Activated CD4-positive, alpha-beta T cell treated with anti-CD3 and anti-CD28 coated beads, Interleukin-2, Interleukin-4, amounts not matched to agents 100 ng/mL and 50 ng/mL, durations not matched to agents 16 hours and 8 hours (primary cell): ENCODE measurements at regions not wholly inside any gene's neighbourhood (a gene's known extent, or its start where the extent isn't known, plus 50 kb on each side); places are given as distances from the start of the nearest gene placed in this dataset.
A peak's percentile ranks its signal among the peaks of the same experiment; 100 is the strongest.
"Not testable (repeated sequence)": the region's sequence is repeated elsewhere in the genome, so short reads cannot be mapped to it uniquely, and the experiment has no call there.

Experiments
- DNase-seq: peaks from one replicate; pipeline ENCODE4 v3.0.0-alpha.2; 2020; ENCODE audit warnings: low spot score

DNA sequence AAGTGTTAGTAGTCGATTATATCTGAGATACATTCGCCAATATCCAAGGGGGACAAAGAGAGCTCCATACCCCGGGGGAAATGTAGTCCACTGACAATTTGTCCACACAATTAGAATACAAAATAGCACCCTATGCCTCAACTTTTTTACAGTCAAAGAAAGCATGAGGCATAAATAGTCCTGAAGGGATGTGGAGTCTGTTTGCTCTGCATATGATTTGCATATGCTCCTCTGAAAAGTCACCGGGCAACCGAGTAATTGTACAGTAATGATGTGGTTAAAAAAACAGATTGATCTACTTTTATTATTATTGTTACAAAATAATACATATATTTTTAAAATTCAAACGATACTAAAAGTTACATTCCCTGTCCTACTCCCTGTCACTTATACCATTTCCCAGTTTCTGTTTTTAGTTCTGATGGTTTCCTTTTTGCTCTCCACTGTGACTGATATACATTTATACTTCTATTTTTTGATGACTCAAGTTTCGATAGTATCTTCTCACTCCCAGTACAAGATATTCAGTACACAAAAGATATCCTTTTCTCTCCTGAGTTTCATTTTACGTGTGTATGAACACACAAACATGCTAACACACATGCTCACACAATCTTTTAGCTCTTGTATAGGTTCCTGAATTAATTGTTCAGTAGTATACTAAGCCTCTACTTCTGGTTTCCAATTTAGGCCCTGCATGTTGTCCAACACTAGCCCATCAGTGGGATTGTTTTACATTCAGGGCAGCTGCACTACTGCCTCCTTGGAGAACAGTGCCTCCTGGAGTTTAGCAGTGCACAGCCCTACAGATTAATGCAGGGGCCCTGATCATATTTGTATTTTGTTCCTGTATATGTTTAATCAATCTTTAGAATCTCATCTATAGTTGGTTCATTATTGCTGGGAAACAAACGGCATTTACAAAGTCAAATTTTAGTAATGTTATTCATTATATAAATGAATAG is 130.9 kb downstream of the TES start:
- DNase-seq: no peak

- DNase-seq: peak; percentile 12
Measured at GRCh38 chr7:116342125-116342524, 131.8 kb downstream of the TES start.

- DNase-seq: no peak
Measured at GRCh38 chr7:116347151-116347832, 137.0 kb downstream of the TES start.

DNA sequence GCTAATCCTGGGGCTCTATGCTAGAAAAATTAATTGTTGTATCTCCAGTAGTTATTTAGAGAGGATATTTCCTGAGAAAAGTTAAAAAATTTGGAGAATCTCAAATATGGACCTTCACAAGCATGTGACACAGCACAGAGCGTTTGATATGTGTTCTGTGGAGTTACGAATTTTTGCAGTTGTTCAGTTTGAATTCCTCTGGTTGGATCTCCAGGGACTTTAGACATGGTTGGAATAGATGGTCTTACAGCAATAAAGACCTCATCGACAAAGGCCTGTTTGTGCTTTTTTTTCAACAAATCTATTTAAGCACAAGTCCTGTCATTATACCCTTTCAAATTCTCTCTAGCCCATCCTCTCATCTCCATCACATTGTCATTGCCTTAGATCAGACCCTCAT is 138.0 kb downstream of the TES start:
- no peak for DNase-seq

DNA sequence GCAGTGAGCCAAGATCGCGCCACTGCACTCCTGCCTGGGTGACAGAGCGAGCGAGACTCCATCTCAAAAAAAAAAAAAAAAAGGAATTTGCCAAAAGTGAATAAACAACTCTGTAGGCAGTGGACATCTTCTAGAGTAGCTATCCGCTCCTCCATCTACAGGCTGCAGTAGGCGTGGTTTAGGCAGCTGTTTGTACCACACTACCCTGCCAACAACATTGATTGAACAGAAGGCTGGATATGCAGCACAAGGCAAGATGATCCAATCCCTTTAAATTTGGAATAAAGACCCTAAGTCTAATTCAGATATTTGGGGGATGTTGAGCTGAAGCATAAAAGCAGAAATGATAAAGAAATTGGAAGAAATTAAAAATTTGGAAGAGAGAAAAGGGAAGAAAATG is 141.6 kb downstream of the TES start:
- DNase-seq: no peak

GRCh38 chr7:116353647-116354046 is 143.3 kb downstream of the TES start:
- DNase-seq: no peak

GRCh38 chr7:116354171-116354545 is 143.8 kb downstream of the TES start:
- no peak for DNase-seq

- no peak for DNase-seq
Measured at GRCh38 chr7:116354546-116355423, 144.4 kb downstream of the TES start.

DNA sequence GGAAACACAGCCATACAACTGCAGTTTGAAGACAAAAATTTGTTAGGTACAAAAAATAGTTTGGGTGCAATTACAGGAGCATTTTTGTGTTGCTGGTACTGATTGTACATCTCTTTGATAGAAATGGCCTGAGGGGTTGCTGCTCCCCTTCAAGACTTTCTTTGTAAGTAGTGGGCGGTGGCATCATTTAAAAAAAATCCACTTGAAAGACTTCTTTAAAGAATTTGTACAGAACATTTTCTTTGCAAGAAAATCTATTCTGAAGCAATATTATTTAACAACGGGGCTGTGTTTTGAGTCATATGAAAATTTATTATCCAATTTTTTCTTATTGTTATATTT is 144.1 kb upstream of the CAV2 start:
- DNase-seq: no peak

GRCh38 chr7:116356333-116356965 is 143.1 kb upstream of the CAV2 start:
- no peak for DNase-seq

DNA sequence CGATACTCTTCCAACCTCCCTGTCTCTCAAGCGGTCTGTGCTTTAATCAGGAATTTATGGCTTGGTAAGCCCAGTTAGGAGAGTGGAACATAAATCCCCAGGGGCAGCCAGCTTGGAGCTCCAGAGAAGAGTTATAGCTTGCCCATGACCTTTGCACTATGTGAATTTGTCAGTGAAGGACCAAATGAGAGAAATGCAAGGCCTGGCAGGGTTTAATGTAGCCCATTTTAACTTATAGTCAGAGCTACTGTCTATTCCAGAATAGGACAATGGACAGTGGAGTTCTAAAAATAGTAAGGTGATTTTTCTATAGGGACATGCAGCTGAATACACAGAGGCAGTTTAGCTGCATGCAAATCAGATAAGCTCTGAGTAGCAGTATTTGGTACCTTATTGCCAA is 142.6 kb upstream of the CAV2 start:
- DNase-seq: no peak

DNA sequence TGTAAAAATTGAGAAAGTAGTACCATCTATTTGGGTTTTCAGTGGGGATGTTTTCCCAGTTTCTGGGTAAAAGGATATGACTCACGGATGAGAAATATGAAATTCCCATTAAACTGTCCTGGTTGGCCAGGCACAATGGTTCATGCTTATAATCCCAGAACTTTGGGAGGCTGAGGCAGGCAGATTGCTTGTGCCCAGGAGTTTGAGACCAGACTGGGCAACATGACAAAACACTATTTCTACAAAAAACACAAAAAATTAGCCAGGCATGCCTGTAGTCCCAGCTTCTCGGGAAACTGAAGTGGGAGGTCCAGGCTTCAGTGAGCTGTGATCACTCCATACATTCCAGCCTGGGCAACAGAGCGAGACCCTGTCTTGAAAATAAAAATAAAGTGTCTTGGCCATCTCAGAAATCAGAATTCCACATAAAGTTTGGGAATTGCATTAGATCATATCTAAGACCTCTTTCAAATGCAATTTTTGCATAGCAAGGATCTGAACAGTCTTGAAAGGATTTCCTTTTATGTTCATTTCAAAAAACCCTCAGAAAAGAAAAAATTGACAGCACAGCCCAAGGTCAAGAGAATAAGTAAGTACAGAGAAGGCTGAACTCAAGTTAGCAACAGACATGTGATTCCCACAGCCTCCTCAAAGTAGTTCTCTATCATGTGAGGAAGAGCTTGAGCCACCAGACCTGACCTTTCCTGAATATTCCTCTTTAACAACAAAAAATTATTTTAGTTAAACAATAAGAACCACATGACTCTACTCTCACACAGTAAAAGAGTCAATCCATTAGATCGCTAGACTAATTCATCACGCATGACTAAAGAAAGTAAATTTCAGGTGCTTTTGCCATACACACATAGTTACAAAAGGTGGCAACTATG is 141.5 kb upstream of the CAV2 start:
- DNase-seq: no peak

DNA sequence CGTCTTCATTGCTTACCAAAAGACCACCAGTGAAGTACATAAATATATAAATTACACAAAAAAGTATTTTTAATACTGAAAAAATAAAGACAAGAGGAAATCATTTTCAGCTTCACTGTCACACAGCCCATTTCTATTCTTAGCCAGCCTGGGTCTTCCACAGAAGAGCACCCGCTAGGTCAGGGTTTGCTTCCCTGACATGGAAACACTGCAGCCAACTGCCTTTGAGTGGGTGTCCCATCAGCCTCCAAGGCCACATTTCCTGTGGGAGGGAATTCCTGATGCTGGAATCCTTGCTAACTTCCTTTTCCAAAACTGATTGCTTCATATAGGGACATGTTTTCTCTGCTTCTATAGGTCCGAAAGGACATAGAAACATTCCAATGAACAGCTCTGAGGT is 137.8 kb upstream of the CAV2 start:
- DNase-seq: no peak

GRCh38 chr7:116363637-116364432 is 135.7 kb upstream of the CAV2 start:
- DNase-seq: no peak

GRCh38 chr7:116364469-116364868 is 135.1 kb upstream of the CAV2 start:
- no peak for DNase-seq

GRCh38 chr7:116365797-116366196 is 133.7 kb upstream of the CAV2 start:
- DNase-seq: no peak

DNA sequence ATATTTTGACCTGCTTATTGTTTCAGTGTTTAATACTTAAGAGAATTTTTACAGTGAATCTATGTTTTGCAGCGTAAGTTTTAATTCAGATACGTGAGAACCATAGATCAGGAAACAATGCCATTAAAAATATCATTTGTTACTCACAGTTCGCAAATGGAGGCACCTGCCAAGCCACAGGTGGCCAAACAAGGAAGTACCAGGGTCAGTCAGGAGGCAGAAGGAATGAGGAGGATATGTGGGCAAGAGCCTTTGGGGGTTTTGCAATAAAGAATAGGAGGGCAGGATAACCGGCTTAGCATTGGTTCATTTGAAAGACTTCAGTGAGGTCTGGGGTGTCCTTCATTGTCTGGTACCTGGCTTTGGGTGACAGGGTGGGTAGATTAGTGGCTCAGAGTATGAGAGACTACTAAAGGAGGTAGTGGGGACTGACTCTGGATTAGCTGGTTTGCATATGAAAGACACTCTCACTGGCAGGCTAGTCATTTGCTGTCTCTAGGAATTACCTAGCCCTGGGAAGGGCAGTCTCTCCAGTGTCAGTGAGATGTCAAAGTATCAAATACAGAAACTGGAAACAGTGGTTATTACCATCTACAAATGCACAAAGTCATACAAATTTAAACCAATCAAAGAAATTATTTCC is 132.2 kb upstream of the CAV2 start:
- DNase-seq: no peak

GRCh38 chr7:116368965-116369364 is 130.6 kb upstream of the CAV2 start:
- no peak for DNase-seq

DNA sequence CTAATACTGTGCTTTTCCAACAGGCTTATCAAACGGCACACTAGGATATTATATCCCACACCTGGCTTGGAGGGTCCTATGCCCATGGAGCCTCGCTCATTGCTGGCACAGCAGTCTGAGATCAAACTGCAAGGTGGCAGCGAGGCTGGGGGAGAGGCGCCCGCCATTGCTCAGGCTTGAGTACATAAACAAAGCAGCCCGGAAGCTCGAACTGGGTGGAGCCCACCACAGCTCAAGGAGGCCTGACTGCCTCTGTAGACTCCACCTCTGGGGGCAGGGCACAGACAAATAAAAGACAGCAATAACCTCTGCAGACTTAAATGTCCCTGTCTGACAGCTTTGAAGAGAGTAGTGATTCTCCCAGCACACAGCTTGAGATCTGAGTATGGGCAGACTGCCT is 128.0 kb upstream of the CAV2 start:
- DNase-seq: not testable (repeated sequence)

- not testable (repeated sequence) for DNase-seq
Measured at GRCh38 chr7:116373229-116373628, 126.3 kb upstream of the CAV2 start.
